Naive thymus-derived CD4-positive, alpha-beta T cell (primary cell): ENCODE measurements at regions not wholly inside any gene's neighbourhood (a gene's known extent, or its start where the extent isn't known, plus 50 kb on each side); places are given as distances from the start of the nearest gene placed in this dataset.

Source experiments
- ATAC-seq: fragments of 150-1000 bp; cut with Tn5 transposase; 2 replicates; pipeline ENCODE4 v1.10.0; 2021; ENCODE audit warnings: mild to moderate bottlenecking, moderate library complexity
- CTCF ChIA-PET: fragments of 350-600 bp; sonication (Branson Sonifier 250); formaldehyde crosslinking; loops from one replicate; lab custom pipeline; 2021; ENCODE audit warnings: antibody characterized with exemption; lab: Charles Lee
- POLR2A ChIA-PET: fragments of 350-600 bp; sonication (Branson Sonifier 250); formaldehyde crosslinking; loops from one replicate; lab custom pipeline; 2021; ENCODE audit warnings: antibody characterized with exemption, inconsistent platforms; lab: Charles Lee
- DNase-seq, 9 donors: peaks; one replicate each; pipeline versions ENCODE4 v3.0.0 to v3.0.0-alpha.2; 2020 to 2022; ENCODE audit warnings: mixed read lengths in 1 of 9
- H3K27ac ChIP-seq: one replicate; pipeline ENCODE4 v1.7.0; 2013; ENCODE audit warnings: mild to moderate bottlenecking, low read depth, low read length, moderate library complexity
- H3K27me3 ChIP-seq, 2 donors: one replicate each; pipeline ENCODE4 v1.7.0; 2013; ENCODE audit warnings: low read length in 2 of 2, mild to moderate bottlenecking in 2 of 2, moderate library complexity in 2 of 2; ENCODE audit not compliant: control insufficient read depth in 2 of 2, insufficient read depth in 2 of 2
- H3K36me3 ChIP-seq, 3 experiments: 1 replicate in 2 of 3; 2 replicates in 1 of 3; pipeline ENCODE4 v1.7.0; 2013; ENCODE audit warnings: low read length in 3 of 3, mild to moderate bottlenecking in 3 of 3, moderate library complexity in 1 of 3; ENCODE audit not compliant: insufficient read depth in 3 of 3, control insufficient read depth in 2 of 3
- H3K4me1 ChIP-seq, 2 donors: one replicate each; pipeline ENCODE4 v1.7.0; 2013; ENCODE audit warnings: low read length in 2 of 2, mild to moderate bottlenecking in 2 of 2, moderate library complexity in 1 of 2; ENCODE audit not compliant: control insufficient read depth in 2 of 2, insufficient read depth in 2 of 2
- H3K4me3 ChIP-seq: 2 replicates; pipeline ENCODE4 v1.7.0; 2013; ENCODE audit warnings: mild to moderate bottlenecking, low read length
- H3K9me3 ChIP-seq, 3 experiments: 1 replicate in 2 of 3; 2 replicates in 1 of 3; pipeline ENCODE4 v1.7.0; 2013; ENCODE audit warnings: low read length in 3 of 3; ENCODE audit not compliant: control insufficient read depth in 2 of 3
- H3K27ac Mint-ChIP-seq, 9 donors: one replicate each; pipeline ENCODE4 v1.8.0; 2020 to 2022; ENCODE audit warnings: mixed read lengths in 9 of 9, mild to moderate bottlenecking in 8 of 9, moderate library complexity in 5 of 9, inconsistent platforms in 2 of 9
- H3K27me3 Mint-ChIP-seq, 5 donors: one replicate each; pipeline ENCODE4 v1.8.0; 2021 to 2022; ENCODE audit warnings: mixed read lengths in 5 of 5, mild to moderate bottlenecking in 1 of 5
- H3K36me3 Mint-ChIP-seq, 5 donors: one replicate each; pipeline ENCODE4 v1.8.0; 2020 to 2022; ENCODE audit warnings: mixed read lengths in 5 of 5, mild to moderate bottlenecking in 3 of 5, inconsistent platforms in 1 of 5
- H3K4me1 Mint-ChIP-seq, 7 donors: one replicate each; pipeline ENCODE4 v1.8.0; 2020 to 2022; ENCODE audit warnings: mixed read lengths in 7 of 7, mild to moderate bottlenecking in 3 of 7, inconsistent platforms in 1 of 7
- H3K4me3 Mint-ChIP-seq, 10 donors: one replicate each; pipeline ENCODE4 v1.8.0; 2020 to 2022; ENCODE audit warnings: mild to moderate bottlenecking in 10 of 10, mixed read lengths in 10 of 10, moderate library complexity in 6 of 10, inconsistent platforms in 2 of 10
- H3K9me3 Mint-ChIP-seq, 11 donors: one replicate each; pipeline ENCODE4 v1.8.0; 2020 to 2022; ENCODE audit warnings: mixed read lengths in 11 of 11, mild to moderate bottlenecking in 4 of 11, inconsistent platforms in 1 of 11, moderate library complexity in 1 of 11
- intact Hi-C, 2 donors: fragments of 100-400 bp; cut with micrococcal nuclease; formaldehyde crosslinking; loops; one replicate each; pipeline ENCODE4 v1.15.1; 2023

GRCh38 chr16:5851393-5851982, 753.9 kb upstream of the EEF2KMT start:
- H3K9me3 Mint-ChIP-seq = peaks cover 0 to 19% (median 6%) of the 10 kb centered on the region in 11 donors
- H3K4me1 Mint-ChIP-seq = no peaks in the 10 kb centered on the region
- no peaks in the 10 kb centered on the region for H3K9me3 ChIP-seq
- no peak overlapping the region for H3K27ac Mint-ChIP-seq
- H3K4me1 ChIP-seq = no peaks in the 10 kb centered on the region
- POLR2A ChIA-PET = no interaction called here
- no peaks in the 10 kb centered on the region for H3K36me3 ChIP-seq
- CTCF ChIA-PET = no interaction called here
- intact Hi-C loops = no loop called here
- no peaks in the 10 kb centered on the region for H3K27me3 ChIP-seq
- ATAC-seq = no peak
- no peaks in the 10 kb centered on the region for H3K36me3 Mint-ChIP-seq
- no peak overlapping the region for H3K4me3 ChIP-seq
- H3K27ac ChIP-seq = no peak overlapping the region
- DNase-seq = no peak
- H3K27me3 Mint-ChIP-seq = no peaks in the 10 kb centered on the region
- H3K4me3 Mint-ChIP-seq = no peak overlapping the region

GRCh38 chr16:5850632-5851392, 753.2 kb upstream of the EEF2KMT start:
- Histone ChIP-seq H3K36me3 (no peaks in the 10 kb centered on the region), H3K27me3 (no peaks in the 10 kb centered on the region), H3K9me3 (no peaks in the 10 kb centered on the region), H3K27ac (no peak overlapping the region), H3K4me3 (no peak overlapping the region), H3K4me1 (no peaks in the 10 kb centered on the region)
- H3K9me3 Mint-ChIP-seq = peaks cover 0 to 19% (median 6%) of the 10 kb centered on the region in 11 donors
- H3K36me3 Mint-ChIP-seq = no peaks in the 10 kb centered on the region
- intact Hi-C loops = no loop called here
- DNase-seq = no peak
- CTCF ChIA-PET = no interaction called here
- H3K4me3 Mint-ChIP-seq = no peak overlapping the region
- H3K4me1 Mint-ChIP-seq = no peaks in the 10 kb centered on the region
- POLR2A ChIA-PET = no interaction called here
- no peak for ATAC-seq
- H3K27me3 Mint-ChIP-seq = no peaks in the 10 kb centered on the region
- no peak overlapping the region for H3K27ac Mint-ChIP-seq

GRCh38 chr16:5845046-5845445, 747.5 kb upstream of the EEF2KMT start:
- Mint-ChIP-seq H3K36me3 (no peaks in the 10 kb centered on the region), H3K4me1 (no peaks in the 10 kb centered on the region), H3K4me3 (no peak overlapping the region), H3K9me3 (peaks cover 0 to 10% (median 6%) of the 10 kb centered on the region in 11 donors), H3K27ac (no peak overlapping the region), H3K27me3 (peaks cover 0 to 6% (median 0%) of the 10 kb centered on the region in 5 donors)
- ChIA-PET POLR2A (no interaction called here), CTCF (no interaction called here)
- ATAC-seq (no peak), DNase-seq (no peak)
- Histone ChIP-seq H3K4me1 (no peaks in the 10 kb centered on the region), H3K36me3 (no peaks in the 10 kb centered on the region), H3K27me3 (no peaks in the 10 kb centered on the region), H3K9me3 (no peaks in the 10 kb centered on the region), H3K27ac (no peak overlapping the region), H3K4me3 (no peak overlapping the region)
- intact Hi-C loops = no loop called here

- no peak overlapping the region for H3K4me3 Mint-ChIP-seq
- H3K36me3 Mint-ChIP-seq = no peaks in the 10 kb centered on the region
- CTCF ChIA-PET = no interaction called here
- intact Hi-C loops = no loop called here
- H3K9me3 Mint-ChIP-seq = peaks cover 0 to 16% (median 6%) of the 10 kb centered on the region in 11 donors
- DNase-seq (no peak), ATAC-seq (no peak)
- H3K4me1 ChIP-seq = no peaks in the 10 kb centered on the region
- H3K27ac ChIP-seq = no peak overlapping the region
- no peak overlapping the region for H3K4me3 ChIP-seq
- no peaks in the 10 kb centered on the region for H3K4me1 Mint-ChIP-seq
- POLR2A ChIA-PET = no interaction called here
- peaks cover 0 to 6% (median 0%) of the 10 kb centered on the region in 5 donors for H3K27me3 Mint-ChIP-seq
- H3K9me3 ChIP-seq = no peaks in the 10 kb centered on the region
- no peaks in the 10 kb centered on the region for H3K36me3 ChIP-seq
- H3K27me3 ChIP-seq = no peaks in the 10 kb centered on the region
- no peak overlapping the region for H3K27ac Mint-ChIP-seq
Observed at GRCh38 chr16:5841974-5842373, 744.4 kb upstream of the EEF2KMT start.

- ChIA-PET CTCF (no interaction called here), POLR2A (no interaction called here)
- peaks cover 0 to 4% (median 0%) of the 10 kb centered on the region in 3 experiments for H3K9me3 ChIP-seq
- H3K27me3 ChIP-seq = no peaks in the 10 kb centered on the region
- DNase-seq (no peak), ATAC-seq (no peak)
- Mint-ChIP-seq H3K4me3 (no peak overlapping the region), H3K9me3 (peaks cover 0 to 21% (median 9%) of the 10 kb centered on the region in 11 donors), H3K4me1 (no peaks in the 10 kb centered on the region), H3K27me3 (peaks cover 0 to 9% (median 0%) of the 10 kb centered on the region in 5 donors), H3K36me3 (no peaks in the 10 kb centered on the region), H3K27ac (no peak overlapping the region)
- H3K36me3 ChIP-seq = no peaks in the 10 kb centered on the region
- H3K4me3 ChIP-seq = no peak overlapping the region
- H3K4me1 ChIP-seq = no peaks in the 10 kb centered on the region
- no peak overlapping the region for H3K27ac ChIP-seq
- intact Hi-C loops = no loop called here
Observed at GRCh38 chr16:5838725-5839124, 741.1 kb upstream of the EEF2KMT start.

- Mint-ChIP-seq H3K36me3 (no peaks in the 10 kb centered on the region), H3K4me1 (no peaks in the 10 kb centered on the region), H3K4me3 (no peak overlapping the region), H3K27ac (no peak overlapping the region), H3K9me3 (peaks cover 0 to 21% (median 9%) of the 10 kb centered on the region in 11 donors), H3K27me3 (peaks cover 0 to 5% (median 0%) of the 10 kb centered on the region in 5 donors)
- H3K4me1 ChIP-seq = no peaks in the 10 kb centered on the region
- no peak overlapping the region for H3K4me3 ChIP-seq
- POLR2A ChIA-PET = interaction anchor here (0.6 to 0.7 kb wide), 2 partner anchors 9 to 342 kb away, joined by 3 to 4 read pairs; no protein-coding TSS in a partner anchor
- no peak for ATAC-seq
- H3K27ac ChIP-seq = no peak overlapping the region
- intact Hi-C loops = no loop called here
- H3K9me3 ChIP-seq = peaks cover 0 to 4% (median 0%) of the 10 kb centered on the region in 3 experiments
- no peak for DNase-seq
- no peaks in the 10 kb centered on the region for H3K36me3 ChIP-seq
- no peaks in the 10 kb centered on the region for H3K27me3 ChIP-seq
- CTCF ChIA-PET = no interaction called here
Observed at GRCh38 chr16:5838071-5838470, 740.5 kb upstream of the EEF2KMT start.
